ENCODE measurements at regions not wholly inside any gene's neighbourhood (a gene's known extent, or its start where the extent isn't known, plus 50 kb on each side); places are given as distances from the start of the nearest gene placed in this dataset.
"Not testable (repeated sequence)": the region's sequence is repeated elsewhere in the genome, so short reads cannot be mapped to it uniquely, and the experiment has no call there.

DNA sequence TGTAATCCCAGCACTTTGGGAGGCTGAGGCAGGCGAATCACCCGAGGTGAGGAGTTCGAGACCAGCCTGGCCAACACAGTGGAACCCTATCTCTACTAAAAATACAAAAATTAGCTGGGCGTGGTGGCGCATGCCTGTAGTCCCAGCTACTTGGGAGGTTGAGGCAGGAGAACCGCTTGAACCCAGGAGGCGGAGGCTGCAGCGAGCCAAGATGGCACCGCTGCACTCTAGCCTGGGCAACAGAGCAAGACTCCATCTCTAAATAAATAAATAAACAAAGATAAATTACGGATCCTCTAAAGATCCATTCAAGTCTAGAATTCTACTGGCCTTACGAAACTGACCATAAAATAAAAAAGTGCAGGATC, 60.4 kb downstream of the SIPA1L2 start:
- TF ChIP-seq, protein P1, sequence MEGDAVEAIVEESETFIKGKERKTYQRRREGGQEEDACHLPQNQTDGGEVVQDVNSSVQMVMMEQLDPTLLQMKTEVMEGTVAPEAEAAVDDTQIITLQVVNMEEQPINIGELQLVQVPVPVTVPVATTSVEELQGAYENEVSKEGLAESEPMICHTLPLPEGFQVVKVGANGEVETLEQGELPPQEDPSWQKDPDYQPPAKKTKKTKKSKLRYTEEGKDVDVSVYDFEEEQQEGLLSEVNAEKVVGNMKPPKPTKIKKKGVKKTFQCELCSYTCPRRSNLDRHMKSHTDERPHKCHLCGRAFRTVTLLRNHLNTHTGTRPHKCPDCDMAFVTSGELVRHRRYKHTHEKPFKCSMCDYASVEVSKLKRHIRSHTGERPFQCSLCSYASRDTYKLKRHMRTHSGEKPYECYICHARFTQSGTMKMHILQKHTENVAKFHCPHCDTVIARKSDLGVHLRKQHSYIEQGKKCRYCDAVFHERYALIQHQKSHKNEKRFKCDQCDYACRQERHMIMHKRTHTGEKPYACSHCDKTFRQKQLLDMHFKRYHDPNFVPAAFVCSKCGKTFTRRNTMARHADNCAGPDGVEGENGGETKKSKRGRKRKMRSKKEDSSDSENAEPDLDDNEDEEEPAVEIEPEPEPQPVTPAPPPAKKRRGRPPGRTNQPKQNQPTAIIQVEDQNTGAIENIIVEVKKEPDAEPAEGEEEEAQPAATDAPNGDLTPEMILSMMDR (IDR thresholded peaks at IDR 0.05; ENCODE audit: poor library complexity, severe bottlenecking), result not testable (repeated sequence)
- not testable (repeated sequence) for TF ChIP-seq POLR2AphosphoS5 (IDR thresholded peaks at IDR 0.05); EZH2 (IDR thresholded peaks at IDR 0.05; ENCODE audit: borderline replicate concordance, insufficient read depth, low read length, poor library complexity, severe bottlenecking); EP300 (conservative IDR thresholded peaks at IDR 0.05; ENCODE audit: poor library complexity, severe bottlenecking); RAD21 (conservative IDR thresholded peaks at IDR 0.05); TAF1 (IDR thresholded peaks at IDR 0.05; ENCODE audit: low read depth); SMC3 (conservative IDR thresholded peaks at IDR 0.05; ENCODE audit: poor library complexity)
- TF ChIP-seq, protein P2, sequence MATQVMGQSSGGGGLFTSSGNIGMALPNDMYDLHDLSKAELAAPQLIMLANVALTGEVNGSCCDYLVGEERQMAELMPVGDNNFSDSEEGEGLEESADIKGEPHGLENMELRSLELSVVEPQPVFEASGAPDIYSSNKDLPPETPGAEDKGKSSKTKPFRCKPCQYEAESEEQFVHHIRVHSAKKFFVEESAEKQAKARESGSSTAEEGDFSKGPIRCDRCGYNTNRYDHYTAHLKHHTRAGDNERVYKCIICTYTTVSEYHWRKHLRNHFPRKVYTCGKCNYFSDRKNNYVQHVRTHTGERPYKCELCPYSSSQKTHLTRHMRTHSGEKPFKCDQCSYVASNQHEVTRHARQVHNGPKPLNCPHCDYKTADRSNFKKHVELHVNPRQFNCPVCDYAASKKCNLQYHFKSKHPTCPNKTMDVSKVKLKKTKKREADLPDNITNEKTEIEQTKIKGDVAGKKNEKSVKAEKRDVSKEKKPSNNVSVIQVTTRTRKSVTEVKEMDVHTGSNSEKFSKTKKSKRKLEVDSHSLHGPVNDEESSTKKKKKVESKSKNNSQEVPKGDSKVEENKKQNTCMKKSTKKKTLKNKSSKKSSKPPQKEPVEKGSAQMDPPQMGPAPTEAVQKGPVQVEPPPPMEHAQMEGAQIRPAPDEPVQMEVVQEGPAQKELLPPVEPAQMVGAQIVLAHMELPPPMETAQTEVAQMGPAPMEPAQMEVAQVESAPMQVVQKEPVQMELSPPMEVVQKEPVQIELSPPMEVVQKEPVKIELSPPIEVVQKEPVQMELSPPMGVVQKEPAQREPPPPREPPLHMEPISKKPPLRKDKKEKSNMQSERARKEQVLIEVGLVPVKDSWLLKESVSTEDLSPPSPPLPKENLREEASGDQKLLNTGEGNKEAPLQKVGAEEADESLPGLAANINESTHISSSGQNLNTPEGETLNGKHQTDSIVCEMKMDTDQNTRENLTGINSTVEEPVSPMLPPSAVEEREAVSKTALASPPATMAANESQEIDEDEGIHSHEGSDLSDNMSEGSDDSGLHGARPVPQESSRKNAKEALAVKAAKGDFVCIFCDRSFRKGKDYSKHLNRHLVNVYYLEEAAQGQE (IDR thresholded peaks at IDR 0.05; ENCODE audit: borderline replicate concordance), result not testable (repeated sequence)
